WERI-Rb-1 (cell line): ENCODE measurements at regions not wholly inside any gene's neighbourhood (a gene's known extent, or its start where the extent isn't known, plus 50 kb on each side); places are given as distances from the start of the nearest gene placed in this dataset.
"Not testable (repeated sequence)": the region's sequence is repeated elsewhere in the genome, so short reads cannot be mapped to it uniquely, and the experiment has no call there.

ENCODE experiments used
- DNase-seq: peaks from one replicate; pipeline ENCODE4 v3.0.0-alpha.2; 2020
- H3K27ac ChIP-seq: fragments of 250-450 bp; sonication (Bioruptor Pico); 2 replicates; pipeline ENCODE4 v1.5.1; 2020; ENCODE audit warnings: mild to moderate bottlenecking, moderate library complexity
- H3K27me3 ChIP-seq: fragments of 250-450 bp; sonication (Bioruptor Pico); 2 replicates; pipeline ENCODE4 v1.5.1; 2021; ENCODE audit warnings: mild to moderate bottlenecking, low read depth, moderate library complexity; ENCODE audit not compliant: insufficient read depth, severe bottlenecking
- H3K36me3 ChIP-seq: fragments of 250-450 bp; sonication (Bioruptor Pico); 2 replicates; pipeline ENCODE4 v1.5.1; 2020; ENCODE audit warnings: mild to moderate bottlenecking, moderate library complexity
- H3K4me3 ChIP-seq: 2 replicates; pipeline ENCODE4 v1.5.1; 2011; ENCODE audit warnings: low read depth, mild to moderate bottlenecking, control low read depth, low read length
- H3K9me3 ChIP-seq: fragments of 250-450 bp; sonication (Bioruptor Pico); 2 replicates; pipeline ENCODE4 v1.5.1; 2021; ENCODE audit warnings: mild to moderate bottlenecking, moderate library complexity; ENCODE audit not compliant: severe bottlenecking
- CTCF ChIP-seq: IDR thresholded peaks from 2 replicates; pipeline ENCODE4 v1.5.1; 2011; ENCODE audit warnings: low read depth, mild to moderate bottlenecking, control low read depth, inconsistent platforms, low read length

GRCh38 chr3:82165266-82165665 is 403.8 kb upstream of the GBE1 start:
- DNase-seq = no peak
- TF ChIP-seq CTCF = no peak
- no peaks in the 10 kb centered on the region for H3K36me3 ChIP-seq
- H3K9me3 ChIP-seq = no peaks in the 10 kb centered on the region
- no peak overlapping the region for H3K4me3 ChIP-seq
- no peaks in the 10 kb centered on the region for H3K27me3 ChIP-seq
- H3K27ac ChIP-seq = no peak overlapping the region

- Histone ChIP-seq H3K4me3 (no peak overlapping the region), H3K27me3 (no peaks in the 10 kb centered on the region), H3K9me3 (no peaks in the 10 kb centered on the region), H3K27ac (no peak overlapping the region), H3K36me3 (no peaks in the 10 kb centered on the region)
- no peak for TF ChIP-seq CTCF
- DNase-seq = no peak
These were observed 402.6 kb upstream of the GBE1 start for GRCh38 chr3:82163907-82164520.

GRCh38 chr3:82157952-82158351 is 396.5 kb upstream of the GBE1 start:
- H3K27ac ChIP-seq = no peak overlapping the region
- no peak for TF ChIP-seq CTCF
- H3K4me3 ChIP-seq = no peak overlapping the region
- no peak for DNase-seq
- H3K27me3 ChIP-seq = no peaks in the 10 kb centered on the region
- H3K36me3 ChIP-seq = no peaks in the 10 kb centered on the region
- H3K9me3 ChIP-seq = no peaks in the 10 kb centered on the region

GRCh38 chr3:82153892-82154291 is 392.4 kb upstream of the GBE1 start:
- not testable (repeated sequence) for H3K4me3 ChIP-seq, H3K9me3 ChIP-seq, H3K36me3 ChIP-seq, H3K27ac ChIP-seq, DNase-seq, H3K27me3 ChIP-seq

- no peak for TF ChIP-seq CTCF
- Histone ChIP-seq H3K9me3 (no peaks in the 10 kb centered on the region), H3K4me3 (no peak overlapping the region), H3K36me3 (no peaks in the 10 kb centered on the region), H3K27me3 (no peaks in the 10 kb centered on the region), H3K27ac (no peak overlapping the region)
- no peak for DNase-seq
These were observed 384.3 kb upstream of the GBE1 start for GRCh38 chr3:82145742-82146141.

GRCh38 chr3:82144811-82145210 is 383.4 kb upstream of the GBE1 start:
- no peaks in the 10 kb centered on the region for H3K27me3 ChIP-seq
- no peak for DNase-seq
- H3K27ac ChIP-seq = no peak overlapping the region
- TF ChIP-seq CTCF = no peak
- H3K36me3 ChIP-seq = no peaks in the 10 kb centered on the region
- H3K9me3 ChIP-seq = no peaks in the 10 kb centered on the region
- H3K4me3 ChIP-seq = no peak overlapping the region
